ENCODE measurements at regions not wholly inside any gene's neighbourhood (a gene's known extent, or its start where the extent isn't known, plus 50 kb on each side); places are given as distances from the start of the nearest gene placed in this dataset.

DNA sequence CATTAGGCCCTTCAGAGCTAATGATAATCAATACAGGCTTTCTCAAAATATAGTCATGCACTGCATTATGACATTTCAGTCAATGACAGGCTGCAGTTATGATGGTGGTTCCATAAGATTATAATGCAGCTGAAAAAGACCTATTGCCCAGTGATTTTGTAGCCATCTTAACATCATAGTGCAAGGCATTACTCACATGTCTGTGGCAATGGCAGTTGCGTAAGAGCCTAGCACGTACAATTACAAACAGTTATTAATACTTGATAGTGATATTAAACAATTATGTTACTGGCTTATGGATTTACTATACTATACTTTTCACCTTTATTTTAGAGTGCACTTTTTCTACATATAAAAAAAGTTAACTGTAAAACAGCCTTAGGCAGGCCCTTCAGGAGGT lies 214.8 kb downstream of the ISL1 start:
- TF ChIP-seq CTCF (IDR thresholded peaks at IDR 0.05), result no peak
- TF ChIP-seq POLR2A (IDR thresholded peaks at IDR 0.05), result no peak
- no peak for TF ChIP-seq POLR2AphosphoS5 (IDR thresholded peaks at IDR 0.05)
- no peaks in the 10 kb centered on the region for H3K9me3 ChIP-seq
- H3K36me3 ChIP-seq, result no peaks in the 10 kb centered on the region
- no peak overlapping the region for H3K27ac ChIP-seq
- intact Hi-C loops (cut with DNase I), result no loop called here
- no peak for DNase-seq (ENCODE audit: low spot score)
- WGBS, result 50% methylated on average over 2 of the region's 2 CpGs
- no peaks in the 10 kb centered on the region for H3K27me3 ChIP-seq (replicated peaks; ENCODE audit: insufficient read depth)
- no peak overlapping the region for H3K4me3 ChIP-seq
- no peaks in the 10 kb centered on the region for H3K4me1 ChIP-seq (replicated peaks)

DNA sequence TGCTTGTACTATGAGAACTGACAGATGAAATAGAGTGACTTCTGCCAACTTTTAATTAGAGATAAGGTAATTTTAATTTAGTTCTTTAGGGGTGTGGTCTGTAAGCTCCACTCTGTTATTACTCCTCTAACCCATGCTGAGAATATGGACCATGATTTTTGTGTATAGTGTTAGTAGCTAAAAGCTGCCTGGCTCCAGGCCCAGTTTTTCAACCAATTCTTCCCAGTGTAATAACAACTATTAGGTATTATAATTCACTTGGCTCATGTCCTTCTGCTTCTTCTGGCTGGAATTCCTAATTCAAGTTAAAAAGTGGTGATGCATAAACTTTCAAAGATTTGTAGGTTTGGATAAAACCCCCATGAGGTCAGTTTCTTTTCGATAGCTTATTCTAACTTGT lies 216.3 kb downstream of the ISL1 start:
- no peaks in the 10 kb centered on the region for H3K36me3 ChIP-seq
- intact Hi-C loops (cut with DNase I), result no loop called here
- H3K4me3 ChIP-seq, result no peak overlapping the region
- no peaks in the 10 kb centered on the region for H3K9me3 ChIP-seq
- H3K27ac ChIP-seq, result no peak overlapping the region
- no peak for DNase-seq (ENCODE audit: low spot score)
- TF ChIP-seq CTCF (IDR thresholded peaks at IDR 0.05) (no peak), POLR2A (IDR thresholded peaks at IDR 0.05) (no peak), POLR2AphosphoS5 (IDR thresholded peaks at IDR 0.05) (no peak)
- 69% methylated on average over 1 of the region's 1 CpG for WGBS
- H3K4me1 ChIP-seq (replicated peaks), result no peaks in the 10 kb centered on the region
- H3K27me3 ChIP-seq (replicated peaks; ENCODE audit: insufficient read depth), result no peaks in the 10 kb centered on the region

DNA sequence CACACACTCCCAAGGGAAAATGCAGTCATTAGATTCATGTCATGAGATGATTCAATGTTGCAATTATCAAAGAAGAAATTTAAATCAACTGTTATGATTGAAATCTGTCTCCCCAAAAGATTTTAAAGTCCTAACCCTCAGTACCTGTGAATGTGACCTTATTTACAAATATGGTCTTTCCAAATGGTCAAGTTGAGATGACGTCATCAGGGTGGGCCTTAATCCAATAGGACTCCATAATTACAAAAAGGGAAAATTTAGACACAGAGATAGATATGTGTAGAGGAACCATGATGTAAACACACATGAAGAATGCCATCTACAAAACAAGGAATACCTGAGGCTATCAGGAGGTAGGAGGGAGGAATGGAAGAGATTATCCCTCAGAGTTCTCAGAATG lies 221.1 kb downstream of the ISL1 start:
- 54% methylated on average over 1 of the region's 1 CpG for WGBS
- Histone ChIP-seq H3K4me1 (replicated peaks) (no peaks in the 10 kb centered on the region), H3K27ac (no peak overlapping the region), H3K27me3 (replicated peaks; ENCODE audit: insufficient read depth) (no peaks in the 10 kb centered on the region), H3K4me3 (no peak overlapping the region), H3K9me3 (no peaks in the 10 kb centered on the region), H3K36me3 (no peaks in the 10 kb centered on the region)
- intact Hi-C loops (cut with DNase I), result no loop called here
- no peak for DNase-seq (ENCODE audit: low spot score)
- TF ChIP-seq POLR2AphosphoS5 (IDR thresholded peaks at IDR 0.05) (no peak), POLR2A (IDR thresholded peaks at IDR 0.05) (no peak), CTCF (IDR thresholded peaks at IDR 0.05) (no peak)

DNA sequence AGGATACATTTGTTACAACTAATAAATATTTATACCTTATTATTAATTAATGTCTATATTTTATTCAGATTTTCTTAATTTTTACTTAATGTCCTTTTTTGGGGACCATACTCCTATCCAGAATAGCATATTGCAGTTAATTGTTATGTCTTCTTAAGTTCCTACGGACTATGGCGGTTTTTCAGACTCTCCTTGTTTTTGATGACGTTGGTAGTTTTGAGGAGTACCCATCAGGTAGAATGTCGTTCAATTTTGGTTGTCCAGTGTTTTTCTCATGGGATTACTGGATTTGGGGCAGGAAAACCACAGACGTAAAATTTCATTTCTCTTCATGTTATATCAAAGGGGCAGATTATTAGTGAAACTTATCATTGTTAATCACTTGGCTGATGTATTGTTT lies 223.7 kb downstream of the ISL1 start:
- no peak overlapping the region for H3K4me3 ChIP-seq
- no peak for DNase-seq (ENCODE audit: low spot score)
- TF ChIP-seq POLR2A (IDR thresholded peaks at IDR 0.05), result no peak
- TF ChIP-seq POLR2AphosphoS5 (IDR thresholded peaks at IDR 0.05), result no peak
- TF ChIP-seq CTCF (IDR thresholded peaks at IDR 0.05), result no peak
- intact Hi-C loops (cut with DNase I), result no loop called here
- H3K4me1 ChIP-seq (replicated peaks), result no peaks in the 10 kb centered on the region
- H3K27ac ChIP-seq, result no peak overlapping the region
- H3K9me3 ChIP-seq, result no peaks in the 10 kb centered on the region
- 91% methylated on average over 5 of the region's 5 CpGs for WGBS
- no peaks in the 10 kb centered on the region for H3K36me3 ChIP-seq
- H3K27me3 ChIP-seq (replicated peaks; ENCODE audit: insufficient read depth), result no peaks in the 10 kb centered on the region

DNA sequence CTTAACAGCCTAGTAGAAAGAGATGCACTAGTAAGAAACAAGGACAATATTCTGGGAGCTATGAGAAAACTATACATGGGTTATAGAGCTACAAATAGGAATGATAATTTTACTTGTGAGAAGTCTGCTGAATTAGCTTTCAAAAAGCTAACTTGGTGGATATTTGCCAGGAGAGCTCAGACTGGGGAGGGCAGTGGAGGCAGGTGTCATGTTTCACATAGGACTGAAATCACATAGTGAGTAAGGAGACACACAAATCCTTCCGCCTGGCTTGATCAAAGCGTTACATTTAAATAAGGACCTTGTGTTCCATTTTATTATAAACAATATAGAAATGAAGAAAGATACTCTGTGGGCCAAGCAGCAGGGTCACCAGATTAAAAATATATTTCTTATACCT lies 235.0 kb downstream of the ISL1 start:
- Histone ChIP-seq H3K4me1 (replicated peaks) (no peaks in the 10 kb centered on the region), H3K27me3 (replicated peaks; ENCODE audit: insufficient read depth) (no peaks in the 10 kb centered on the region), H3K36me3 (no peaks in the 10 kb centered on the region), H3K4me3 (no peak overlapping the region), H3K9me3 (no peaks in the 10 kb centered on the region), H3K27ac (no peak overlapping the region)
- TF ChIP-seq POLR2AphosphoS5 (IDR thresholded peaks at IDR 0.05), result no peak
- TF ChIP-seq CTCF (IDR thresholded peaks at IDR 0.05), result no peak
- TF ChIP-seq POLR2A (IDR thresholded peaks at IDR 0.05), result no peak
- intact Hi-C loops (cut with DNase I), result no loop called here
- WGBS, result 54% methylated on average over 2 of the region's 2 CpGs
- DNase-seq (ENCODE audit: low spot score), result no peak

Measured in prostate gland (tissue), 2 donors.